ENCODE measurements at regions not wholly inside any gene's neighbourhood (a gene's known extent, or its start where the extent isn't known, plus 50 kb on each side); places are given as distances from the start of the nearest gene placed in this dataset.

GRCh38 chr4:28117084-28117682 is 1256.5 kb downstream of the STIM2 start:
- DNase-seq: no peak

- DNase-seq: no peak
Measured at GRCh38 chr4:28146191-28146590, 1285.5 kb downstream of the STIM2 start.

- no peak for DNase-seq
Measured at GRCh38 chr4:28148221-28148620, 1287.6 kb downstream of the STIM2 start.

GRCh38 chr4:28149762-28150161 is 1289.1 kb downstream of the STIM2 start:
- no peak for DNase-seq

GRCh38 chr4:28151314-28151713 is 1290.7 kb downstream of the STIM2 start:
- no peak for DNase-seq

- DNase-seq: no peak
Measured at GRCh38 chr4:28167411-28167810, 1306.8 kb downstream of the STIM2 start.

- no peak for DNase-seq
Measured at GRCh38 chr4:28176942-28177341, 1316.3 kb downstream of the STIM2 start.

- no peak for DNase-seq
Measured at GRCh38 chr4:28177641-28178040, 1317.0 kb downstream of the STIM2 start.

GRCh38 chr4:28179126-28179525 is 1318.5 kb downstream of the STIM2 start:
- no peak for DNase-seq

- DNase-seq: no peak
Measured at GRCh38 chr4:28209371-28209924, 1348.8 kb downstream of the STIM2 start.

GRCh38 chr4:28211676-28212470 is 1351.2 kb downstream of the STIM2 start:
- DNase-seq: no peak

- no peak for DNase-seq
Measured at GRCh38 chr4:28221536-28221935, 1360.9 kb downstream of the STIM2 start.

- DNase-seq: no peak
Measured at GRCh38 chr4:28225050-28225449, 1364.4 kb downstream of the STIM2 start.

GRCh38 chr4:28225689-28226353 is 1365.2 kb downstream of the STIM2 start:
- no peak for DNase-seq

- no peak for DNase-seq
Measured at GRCh38 chr4:28226962-28227361, 1366.3 kb downstream of the STIM2 start.

GRCh38 chr4:28227764-28228163 is 1367.1 kb downstream of the STIM2 start:
- DNase-seq: no peak

- no peak for DNase-seq
Measured at GRCh38 chr4:28228561-28229491, 1368.2 kb downstream of the STIM2 start.

GRCh38 chr4:28232376-28232775 is 1371.7 kb downstream of the STIM2 start:
- DNase-seq: no peak

GRCh38 chr4:28232951-28233350 is 1372.3 kb downstream of the STIM2 start:
- DNase-seq: no peak

GRCh38 chr4:28233724-28234123 is 1373.1 kb downstream of the STIM2 start:
- no peak for DNase-seq

GRCh38 chr4:28238876-28239275 is 1378.2 kb downstream of the STIM2 start:
- no peak for DNase-seq

GRCh38 chr4:28241021-28241420 is 1380.4 kb downstream of the STIM2 start:
- no peak for DNase-seq

- DNase-seq: no peak
Measured at GRCh38 chr4:28247805-28248204, 1387.2 kb downstream of the STIM2 start.

Measured in stimulated activated CD4-positive, alpha-beta T cell treated with anti-CD3 and anti-CD28 coated beads, Interleukin-2, amount 100 ng/mL, for 48 hours (primary cell).